ENCODE measurements at regions not wholly inside any gene's neighbourhood (a gene's known extent, or its start where the extent isn't known, plus 50 kb on each side); places are given as distances from the start of the nearest gene placed in this dataset.

- DNase-seq: no peak
- TF ChIP-seq POLR2A (IDR thresholded peaks at IDR 0.05; ENCODE audit: low read length) (no peak), GATA1 (IDR thresholded peaks at IDR 0.05; ENCODE audit: low read depth, low read length) (no peak)
Measured at GRCh38 chr16:55217392-55217791, 106.6 kb upstream of the IRX6 start.

- no peak for DNase-seq
- TF ChIP-seq GATA1 (IDR thresholded peaks at IDR 0.05; ENCODE audit: low read depth, low read length) (no peak), POLR2A (IDR thresholded peaks at IDR 0.05; ENCODE audit: low read length) (no peak)
Measured at GRCh38 chr16:55221836-55222235, 102.2 kb upstream of the IRX6 start.

- no peak for DNase-seq
- TF ChIP-seq POLR2A (IDR thresholded peaks at IDR 0.05; ENCODE audit: low read length): no peak
Measured at GRCh38 chr16:55222486-55222885, 101.5 kb upstream of the IRX6 start.

- TF ChIP-seq GATA1 (IDR thresholded peaks at IDR 0.05; ENCODE audit: low read depth, low read length): no peak
- no peak for TF ChIP-seq POLR2A (IDR thresholded peaks at IDR 0.05; ENCODE audit: low read length)
- no peak for DNase-seq
Measured at GRCh38 chr16:55225972-55226542, 97.9 kb upstream of the IRX6 start.

GRCh38 chr16:55232822-55233221 lies 91.2 kb upstream of the IRX6 start:
- DNase-seq: no peak
- TF ChIP-seq GATA1 (IDR thresholded peaks at IDR 0.05; ENCODE audit: low read depth, low read length): no peak
- TF ChIP-seq POLR2A (IDR thresholded peaks at IDR 0.05; ENCODE audit: low read length): no peak

- no peak for DNase-seq
- TF ChIP-seq GATA1 (IDR thresholded peaks at IDR 0.05; ENCODE audit: low read depth, low read length) (no peak), POLR2A (IDR thresholded peaks at IDR 0.05; ENCODE audit: low read length) (no peak)
Measured at GRCh38 chr16:55233464-55233863, 90.5 kb upstream of the IRX6 start.

GRCh38 chr16:55236655-55237054 lies 87.3 kb upstream of the IRX6 start:
- no peak for DNase-seq
- no peak for TF ChIP-seq POLR2A (IDR thresholded peaks at IDR 0.05; ENCODE audit: low read length)
- TF ChIP-seq GATA1 (IDR thresholded peaks at IDR 0.05; ENCODE audit: low read depth, low read length): no peak

GRCh38 chr16:55239723-55240122 lies 84.3 kb upstream of the IRX6 start:
- TF ChIP-seq GATA1 (IDR thresholded peaks at IDR 0.05; ENCODE audit: low read depth, low read length): no peak
- TF ChIP-seq POLR2A (IDR thresholded peaks at IDR 0.05; ENCODE audit: low read length): no peak
- no peak for DNase-seq

GRCh38 chr16:55240888-55241287 lies 83.1 kb upstream of the IRX6 start:
- no peak for DNase-seq
- TF ChIP-seq GATA1 (IDR thresholded peaks at IDR 0.05; ENCODE audit: low read depth, low read length): no peak
- TF ChIP-seq POLR2A (IDR thresholded peaks at IDR 0.05; ENCODE audit: low read length): no peak

- DNase-seq: no peak
- TF ChIP-seq GATA1 (IDR thresholded peaks at IDR 0.05; ENCODE audit: low read depth, low read length) (no peak), POLR2A (IDR thresholded peaks at IDR 0.05; ENCODE audit: low read length) (no peak)
Measured at GRCh38 chr16:55242667-55243066, 81.3 kb upstream of the IRX6 start.

GRCh38 chr16:55248058-55248457 lies 75.9 kb upstream of the IRX6 start:
- no peak for DNase-seq
- no peak for TF ChIP-seq GATA1 (IDR thresholded peaks at IDR 0.05; ENCODE audit: low read depth, low read length)

- TF ChIP-seq GATA1 (IDR thresholded peaks at IDR 0.05; ENCODE audit: low read depth, low read length) (no peak), POLR2A (IDR thresholded peaks at IDR 0.05; ENCODE audit: low read length) (no peak)
- DNase-seq: no peak
Measured at GRCh38 chr16:55248494-55248893, 75.5 kb upstream of the IRX6 start.

GRCh38 chr16:55249361-55249760 lies 74.6 kb upstream of the IRX6 start:
- no peak for TF ChIP-seq GATA1 (IDR thresholded peaks at IDR 0.05; ENCODE audit: low read depth, low read length)
- DNase-seq: no peak

GRCh38 chr16:55249936-55250335 lies 74.1 kb upstream of the IRX6 start:
- no peak for DNase-seq
- TF ChIP-seq POLR2A (IDR thresholded peaks at IDR 0.05; ENCODE audit: low read length) (no peak), GATA1 (IDR thresholded peaks at IDR 0.05; ENCODE audit: low read depth, low read length) (no peak)

- DNase-seq: no peak
- no peak for TF ChIP-seq POLR2A (IDR thresholded peaks at IDR 0.05; ENCODE audit: low read length)
- TF ChIP-seq GATA1 (IDR thresholded peaks at IDR 0.05; ENCODE audit: low read depth, low read length): no peak
Measured at GRCh38 chr16:55250701-55251100, 73.3 kb upstream of the IRX6 start.

- TF ChIP-seq POLR2A (IDR thresholded peaks at IDR 0.05; ENCODE audit: low read length) (no peak), GATA1 (IDR thresholded peaks at IDR 0.05; ENCODE audit: low read depth, low read length) (no peak)
Measured at GRCh38 chr16:55251151-55251550, 72.9 kb upstream of the IRX6 start.

More at GRCh38 chr16:55251151-55251550, 72.9 kb upstream of the IRX6 start:
- DNase-seq: no peak

All from erythroblast (primary cell).